SK-N-DZ (cell line): ENCODE measurements at regions not wholly inside any gene's neighbourhood (a gene's known extent, or its start where the extent isn't known, plus 50 kb on each side); places are given as distances from the start of the nearest gene placed in this dataset.
"Not testable (repeated sequence)": the region's sequence is repeated elsewhere in the genome, so short reads cannot be mapped to it uniquely, and the experiment has no call there.

Source experiments
- DNase-seq: peaks from one replicate; pipeline ENCODE4 v3.0.0-alpha.2; 2015; ENCODE audit warnings: low spot score

- no peak for DNase-seq
Observed at GRCh38 chr4:129675036-129675435, 579.1 kb downstream of the C4orf33 start.

GRCh38 chr4:129676934-129677333 is 581.0 kb downstream of the C4orf33 start:
- DNase-seq: no peak

- DNase-seq: no peak
Observed at GRCh38 chr4:129682586-129682985, 586.6 kb downstream of the C4orf33 start.

- no peak for DNase-seq
Observed at GRCh38 chr4:129707949-129708348, 612.0 kb downstream of the C4orf33 start.

GRCh38 chr4:129708784-129709183 is 612.8 kb downstream of the C4orf33 start:
- no peak for DNase-seq

- DNase-seq: no peak
Observed at GRCh38 chr4:129738175-129738574, 642.2 kb downstream of the C4orf33 start.

- no peak for DNase-seq
Observed at GRCh38 chr4:129747756-129748155, 651.8 kb downstream of the C4orf33 start.

GRCh38 chr4:129748991-129749390 is 653.0 kb downstream of the C4orf33 start:
- no peak for DNase-seq

GRCh38 chr4:129751646-129752045 is 655.7 kb downstream of the C4orf33 start:
- no peak for DNase-seq

GRCh38 chr4:129783596-129783995 is 687.6 kb downstream of the C4orf33 start:
- no peak for DNase-seq

GRCh38 chr4:129788486-129788885 is 692.5 kb downstream of the C4orf33 start:
- no peak for DNase-seq

- no peak for DNase-seq
Observed at GRCh38 chr4:129804461-129804981, 708.6 kb downstream of the C4orf33 start.

GRCh38 chr4:129806986-129807385 is 711.0 kb downstream of the C4orf33 start:
- no peak for DNase-seq

- DNase-seq: no peak
Observed at GRCh38 chr4:129808242-129808641, 712.3 kb downstream of the C4orf33 start.

- no peak for DNase-seq
Observed at GRCh38 chr4:129821073-129821472, 725.1 kb downstream of the C4orf33 start.

- no peak for DNase-seq
Observed at GRCh38 chr4:129821963-129822362, 726.0 kb downstream of the C4orf33 start.

- DNase-seq: no peak
Observed at GRCh38 chr4:129822701-129823100, 726.7 kb downstream of the C4orf33 start.

GRCh38 chr4:129823105-129823504 is 727.2 kb downstream of the C4orf33 start:
- no peak for DNase-seq

- no peak for DNase-seq
Observed at GRCh38 chr4:129829373-129829772, 733.4 kb downstream of the C4orf33 start.

GRCh38 chr4:129839687-129840086 is 743.7 kb downstream of the C4orf33 start:
- no peak for DNase-seq

- DNase-seq: peak; percentile 2
Observed at GRCh38 chr4:129842096-129842495, 746.1 kb downstream of the C4orf33 start.

GRCh38 chr4:129852434-129852833 is 756.5 kb downstream of the C4orf33 start:
- no peak for DNase-seq

GRCh38 chr4:129853685-129854467 is 757.9 kb downstream of the C4orf33 start:
- not testable (repeated sequence) for DNase-seq
